Vagina (tissue), 2 donors: ENCODE measurements at regions not wholly inside any gene's neighbourhood (a gene's known extent, or its start where the extent isn't known, plus 50 kb on each side); places are given as distances from the start of the nearest gene placed in this dataset.

Experiments
- POLR2A ChIP-seq, 2 donors: fragments of 450-650 bp; IDR thresholded peaks; one replicate each; pipeline ENCODE4 v1.6.1; 2017; ENCODE audit warnings: antibody characterized with exemption in 2 of 2, mild to moderate bottlenecking in 2 of 2, moderate library complexity in 2 of 2
- TF ChIP-seq, protein P1 (sequence below), 3 experiments: fragments of 450-650 bp in 2 of 3; fragments of 200-600 bp in 1 of 3; sonication (generic) in 1 of 3; IDR thresholded peaks; one replicate each; pipeline ENCODE4 v1.5.1; 2017 to 2019; ENCODE audit warnings: antibody characterized with exemption in 3 of 3, mild to moderate bottlenecking in 2 of 3, moderate library complexity in 2 of 3

GRCh38 chr16:80038566-80038965 lies 438.0 kb upstream of the MAF start:
- TF ChIP-seq, protein P1, sequence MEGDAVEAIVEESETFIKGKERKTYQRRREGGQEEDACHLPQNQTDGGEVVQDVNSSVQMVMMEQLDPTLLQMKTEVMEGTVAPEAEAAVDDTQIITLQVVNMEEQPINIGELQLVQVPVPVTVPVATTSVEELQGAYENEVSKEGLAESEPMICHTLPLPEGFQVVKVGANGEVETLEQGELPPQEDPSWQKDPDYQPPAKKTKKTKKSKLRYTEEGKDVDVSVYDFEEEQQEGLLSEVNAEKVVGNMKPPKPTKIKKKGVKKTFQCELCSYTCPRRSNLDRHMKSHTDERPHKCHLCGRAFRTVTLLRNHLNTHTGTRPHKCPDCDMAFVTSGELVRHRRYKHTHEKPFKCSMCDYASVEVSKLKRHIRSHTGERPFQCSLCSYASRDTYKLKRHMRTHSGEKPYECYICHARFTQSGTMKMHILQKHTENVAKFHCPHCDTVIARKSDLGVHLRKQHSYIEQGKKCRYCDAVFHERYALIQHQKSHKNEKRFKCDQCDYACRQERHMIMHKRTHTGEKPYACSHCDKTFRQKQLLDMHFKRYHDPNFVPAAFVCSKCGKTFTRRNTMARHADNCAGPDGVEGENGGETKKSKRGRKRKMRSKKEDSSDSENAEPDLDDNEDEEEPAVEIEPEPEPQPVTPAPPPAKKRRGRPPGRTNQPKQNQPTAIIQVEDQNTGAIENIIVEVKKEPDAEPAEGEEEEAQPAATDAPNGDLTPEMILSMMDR (IDR thresholded peaks at IDR 0.05): no peak
- no peak for TF ChIP-seq POLR2A (IDR thresholded peaks at IDR 0.05)
